ENCODE measurements at regions not wholly inside any gene's neighbourhood (a gene's known extent, or its start where the extent isn't known, plus 50 kb on each side); places are given as distances from the start of the nearest gene placed in this dataset.

- TF ChIP-seq, protein P1, sequence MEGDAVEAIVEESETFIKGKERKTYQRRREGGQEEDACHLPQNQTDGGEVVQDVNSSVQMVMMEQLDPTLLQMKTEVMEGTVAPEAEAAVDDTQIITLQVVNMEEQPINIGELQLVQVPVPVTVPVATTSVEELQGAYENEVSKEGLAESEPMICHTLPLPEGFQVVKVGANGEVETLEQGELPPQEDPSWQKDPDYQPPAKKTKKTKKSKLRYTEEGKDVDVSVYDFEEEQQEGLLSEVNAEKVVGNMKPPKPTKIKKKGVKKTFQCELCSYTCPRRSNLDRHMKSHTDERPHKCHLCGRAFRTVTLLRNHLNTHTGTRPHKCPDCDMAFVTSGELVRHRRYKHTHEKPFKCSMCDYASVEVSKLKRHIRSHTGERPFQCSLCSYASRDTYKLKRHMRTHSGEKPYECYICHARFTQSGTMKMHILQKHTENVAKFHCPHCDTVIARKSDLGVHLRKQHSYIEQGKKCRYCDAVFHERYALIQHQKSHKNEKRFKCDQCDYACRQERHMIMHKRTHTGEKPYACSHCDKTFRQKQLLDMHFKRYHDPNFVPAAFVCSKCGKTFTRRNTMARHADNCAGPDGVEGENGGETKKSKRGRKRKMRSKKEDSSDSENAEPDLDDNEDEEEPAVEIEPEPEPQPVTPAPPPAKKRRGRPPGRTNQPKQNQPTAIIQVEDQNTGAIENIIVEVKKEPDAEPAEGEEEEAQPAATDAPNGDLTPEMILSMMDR (IDR thresholded peaks at IDR 0.05) = no peak
- TF ChIP-seq POLR2A (IDR thresholded peaks at IDR 0.05) = no peak
Measured at GRCh38 chr6:84282550-84282949, 55.1 kb upstream of the CEP162 start.
